GM20000 (cell line): ENCODE measurements at regions not wholly inside any gene's neighbourhood (a gene's known extent, or its start where the extent isn't known, plus 50 kb on each side); places are given as distances from the start of the nearest gene placed in this dataset.
"Not testable (repeated sequence)": the region's sequence is repeated elsewhere in the genome, so short reads cannot be mapped to it uniquely, and the experiment has no call there.

Experiments
- DNase-seq: peaks from one replicate; pipeline ENCODE4 v3.0.0; 2012; ENCODE audit warnings: low spot score
- TF ChIP-seq, protein P1 (sequence below): IDR thresholded peaks from 2 replicates; pipeline ENCODE4 v1.5.1; 2012; ENCODE audit warnings: mild to moderate bottlenecking, control low read depth; ENCODE audit errors: extremely low read depth, missing control alignments

DNA sequence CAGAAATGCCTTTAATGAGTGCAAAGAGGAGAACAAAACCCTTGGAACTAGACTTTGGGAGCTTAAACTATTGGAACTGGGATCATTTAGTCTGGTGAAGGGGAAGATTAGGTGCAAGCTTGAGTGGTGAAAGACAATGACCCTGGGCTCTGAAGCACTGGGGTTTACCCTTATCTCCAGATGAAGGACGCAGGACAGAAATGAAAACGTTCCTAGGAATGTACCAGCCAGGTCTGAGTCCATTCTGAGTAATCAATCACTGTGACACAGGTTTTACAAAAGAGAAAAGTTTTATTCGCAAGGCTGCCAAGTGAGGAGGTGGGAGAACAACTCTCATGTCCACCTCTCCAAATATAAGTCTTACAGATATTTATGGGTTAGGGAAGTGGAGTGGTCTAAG, 249.1 kb downstream of the LRIG3 start:
- TF ChIP-seq, protein P1, sequence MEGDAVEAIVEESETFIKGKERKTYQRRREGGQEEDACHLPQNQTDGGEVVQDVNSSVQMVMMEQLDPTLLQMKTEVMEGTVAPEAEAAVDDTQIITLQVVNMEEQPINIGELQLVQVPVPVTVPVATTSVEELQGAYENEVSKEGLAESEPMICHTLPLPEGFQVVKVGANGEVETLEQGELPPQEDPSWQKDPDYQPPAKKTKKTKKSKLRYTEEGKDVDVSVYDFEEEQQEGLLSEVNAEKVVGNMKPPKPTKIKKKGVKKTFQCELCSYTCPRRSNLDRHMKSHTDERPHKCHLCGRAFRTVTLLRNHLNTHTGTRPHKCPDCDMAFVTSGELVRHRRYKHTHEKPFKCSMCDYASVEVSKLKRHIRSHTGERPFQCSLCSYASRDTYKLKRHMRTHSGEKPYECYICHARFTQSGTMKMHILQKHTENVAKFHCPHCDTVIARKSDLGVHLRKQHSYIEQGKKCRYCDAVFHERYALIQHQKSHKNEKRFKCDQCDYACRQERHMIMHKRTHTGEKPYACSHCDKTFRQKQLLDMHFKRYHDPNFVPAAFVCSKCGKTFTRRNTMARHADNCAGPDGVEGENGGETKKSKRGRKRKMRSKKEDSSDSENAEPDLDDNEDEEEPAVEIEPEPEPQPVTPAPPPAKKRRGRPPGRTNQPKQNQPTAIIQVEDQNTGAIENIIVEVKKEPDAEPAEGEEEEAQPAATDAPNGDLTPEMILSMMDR = no peak
- DNase-seq = no peak

DNA sequence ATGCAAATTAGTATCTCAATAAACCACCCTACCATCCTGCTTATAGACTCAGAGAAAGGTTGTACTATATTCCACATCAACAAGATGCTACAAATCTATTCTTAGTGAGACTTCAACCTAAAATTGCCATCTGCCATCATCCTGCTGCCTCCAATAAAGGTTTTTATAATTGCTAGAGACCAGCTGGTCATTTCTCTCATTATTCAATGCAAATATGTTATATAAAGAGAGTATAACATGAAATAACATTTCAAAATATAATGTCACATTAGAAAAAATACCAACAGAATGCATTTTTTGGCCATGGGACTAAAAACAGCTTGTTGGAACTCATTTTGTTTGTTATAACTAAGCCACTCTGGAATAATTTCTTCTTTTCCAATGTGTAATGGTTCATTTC, 247.3 kb downstream of the LRIG3 start:
- no peak for DNase-seq
- TF ChIP-seq, protein P1 = no peak

DNA sequence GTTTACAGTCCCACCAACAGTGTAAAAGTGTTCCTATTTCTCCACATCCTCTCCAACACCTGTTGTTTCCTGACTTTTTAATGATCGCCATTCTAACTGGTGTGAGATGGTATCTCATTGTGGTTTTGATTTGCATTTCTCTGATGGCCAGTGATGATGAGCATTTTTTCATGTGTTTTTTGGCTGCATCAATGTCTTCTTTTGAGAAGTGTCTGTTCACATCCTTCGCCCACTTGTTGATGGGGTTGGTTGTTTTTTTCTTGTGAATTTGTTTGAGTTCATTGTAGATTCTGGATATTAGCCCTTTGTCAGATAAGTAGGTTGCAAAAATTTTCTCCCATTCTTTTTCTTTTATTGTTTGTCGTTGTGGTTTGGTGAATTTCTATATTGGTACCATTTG, 242.5 kb downstream of the LRIG3 start:
- DNase-seq = not testable (repeated sequence)

DNA sequence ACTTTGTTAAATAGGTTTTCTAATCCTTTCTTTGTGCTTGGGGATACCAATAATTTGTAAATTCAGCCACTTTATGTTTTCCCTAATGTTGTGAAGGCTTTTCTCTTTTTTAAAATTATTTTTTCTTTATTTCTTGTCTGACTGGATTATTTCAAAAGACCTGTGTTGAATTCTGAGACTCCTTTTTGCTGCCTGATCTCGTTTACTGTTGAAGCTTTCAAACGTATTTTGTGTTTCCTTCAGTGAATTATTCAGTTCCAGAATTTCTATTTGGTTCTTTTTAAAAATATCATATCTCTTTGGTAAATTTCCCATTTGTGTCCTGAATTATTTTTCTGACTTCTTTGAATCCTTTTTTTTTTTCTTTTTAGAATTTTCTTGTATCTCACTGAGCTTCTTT, 241.6 kb downstream of the LRIG3 start:
- DNase-seq = no peak
- TF ChIP-seq, protein P1 = no peak

DNA sequence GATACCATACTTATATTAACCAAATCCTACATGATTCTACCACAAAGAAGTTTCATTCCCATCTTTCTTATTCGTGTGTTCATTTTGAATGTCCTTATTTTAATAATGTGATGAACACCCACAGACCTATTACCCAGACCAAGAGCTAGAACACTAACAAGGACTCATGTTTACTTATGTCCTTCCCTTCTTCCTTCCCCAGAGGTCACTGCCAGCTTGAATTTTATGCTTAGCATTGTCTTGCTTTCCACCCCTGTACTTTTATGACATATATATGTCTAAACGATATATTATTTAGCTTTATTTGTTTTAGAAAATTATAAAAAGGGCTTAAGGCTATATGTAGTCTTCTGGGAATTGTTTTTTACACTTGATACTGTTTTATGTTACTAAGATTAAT, 238.6 kb downstream of the LRIG3 start:
- TF ChIP-seq, protein P1 = no peak
- DNase-seq = no peak

DNA sequence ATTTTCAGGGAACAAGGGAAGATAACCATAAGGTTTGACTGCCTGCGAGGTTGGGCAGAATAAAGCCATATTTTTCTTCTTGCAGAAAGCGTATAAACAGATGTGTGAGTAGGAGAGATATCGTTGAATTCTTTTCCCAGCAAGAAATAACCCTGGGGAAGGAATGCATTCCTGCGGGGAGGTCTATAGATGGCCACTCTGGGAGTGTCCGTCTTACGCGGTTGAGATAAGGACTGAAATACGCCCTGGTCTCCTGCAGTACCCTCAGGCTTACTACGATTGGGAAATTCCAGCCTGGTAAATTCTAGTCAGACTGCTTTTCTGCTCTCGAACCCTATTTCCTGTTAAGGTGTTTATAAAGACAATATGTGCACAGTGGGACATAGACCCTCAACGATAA, 225.0 kb downstream of the LRIG3 start:
- TF ChIP-seq, protein P1 = no peak
- no peak for DNase-seq

DNA sequence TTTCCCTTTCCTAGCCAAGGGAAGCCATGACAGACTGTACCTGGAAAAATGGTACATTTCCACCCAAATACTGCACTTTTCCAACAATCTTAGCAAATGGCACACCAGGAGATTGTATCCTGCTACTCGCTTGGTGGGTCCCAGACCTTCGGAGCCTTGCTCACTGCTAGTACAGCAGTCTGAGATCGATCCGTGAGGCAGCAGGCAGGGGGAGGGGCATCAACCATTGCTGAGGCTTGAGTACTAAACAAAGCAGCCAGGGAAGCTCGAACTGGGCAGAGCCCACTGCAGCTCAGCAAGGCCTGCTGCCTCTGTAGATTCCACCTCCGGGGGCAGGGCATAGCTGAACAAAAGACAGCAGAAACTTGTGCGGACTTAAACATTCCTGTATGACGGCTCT, 218.8 kb downstream of the LRIG3 start:
- TF ChIP-seq, protein P1 = no peak
- DNase-seq = no peak

DNA sequence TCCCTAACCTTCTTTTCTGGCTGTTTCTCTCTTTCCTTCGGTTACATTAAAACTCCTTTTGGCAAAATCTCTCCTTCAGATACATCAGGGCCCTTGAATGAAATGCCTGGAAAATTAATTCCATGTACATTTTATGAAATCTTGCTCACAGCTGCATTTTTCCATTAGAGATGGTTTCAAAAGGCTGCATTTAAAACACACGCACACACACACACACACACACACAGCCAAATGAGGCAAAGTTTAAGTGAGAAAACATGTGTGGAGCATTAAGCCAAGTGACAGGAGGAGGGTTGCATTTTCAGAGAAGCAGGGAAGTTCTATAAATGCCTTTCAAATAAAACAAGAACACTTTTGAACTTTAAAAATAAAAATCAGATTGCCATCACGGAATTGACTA, 216.4 kb downstream of the LRIG3 start:
- TF ChIP-seq, protein P1 = no peak
- no peak for DNase-seq

DNA sequence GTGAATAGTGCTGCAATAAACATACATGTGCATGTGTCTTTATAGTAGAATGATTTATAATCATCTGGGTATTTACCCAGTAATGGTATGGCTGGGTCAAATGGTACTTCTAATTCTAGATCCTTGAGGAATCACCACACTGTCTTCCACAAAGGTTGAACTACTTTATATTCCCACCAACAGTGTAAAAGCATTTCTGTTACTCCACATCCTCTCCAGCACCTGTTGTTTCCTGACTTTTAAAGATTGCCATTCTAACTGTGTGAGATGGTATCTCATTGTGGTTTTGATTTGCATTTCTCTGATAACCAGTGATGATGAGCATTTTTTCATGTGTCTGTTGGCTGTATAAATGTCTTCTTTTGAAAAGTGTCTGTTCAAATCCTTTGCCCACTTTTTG, 215.5 kb downstream of the LRIG3 start:
- not testable (repeated sequence) for DNase-seq
